Activated CD4-positive, alpha-beta T cell treated with anti-CD3 and anti-CD28 coated beads for 36 hours (primary cell): ENCODE measurements at regions not wholly inside any gene's neighbourhood (a gene's known extent, or its start where the extent isn't known, plus 50 kb on each side); places are given as distances from the start of the nearest gene placed in this dataset.

ENCODE experiments used
- ATAC-seq: fragments of 200-7000 bp; cut with Tn5 transposase; one replicate; pipeline ENCODE4 v1.10.0; 2021; ENCODE audit warnings: mild to moderate bottlenecking, moderate library complexity
- CTCF ChIA-PET: fragments of 350-600 bp; sonication (Branson Sonifier 250); formaldehyde crosslinking; loops from one replicate; lab custom pipeline; 2021; ENCODE audit warnings: antibody characterized with exemption; lab: Charles Lee
- POLR2A ChIA-PET: fragments of 350-600 bp; sonication (Branson Sonifier 250); formaldehyde crosslinking; loops from one replicate; lab custom pipeline; 2021; ENCODE audit warnings: antibody characterized with exemption, inconsistent platforms; lab: Charles Lee
- DNase-seq: peaks from one replicate; pipeline ENCODE4 v3.0.0-alpha.2; 2020
- H3K27ac Mint-ChIP-seq: one replicate; pipeline ENCODE4 v1.8.0; 2021; ENCODE audit warnings: mixed read lengths
- H3K27me3 Mint-ChIP-seq: one replicate; pipeline ENCODE4 v1.8.0; 2021; ENCODE audit warnings: mixed read lengths
- H3K36me3 Mint-ChIP-seq: one replicate; pipeline ENCODE4 v1.8.0; 2021; ENCODE audit warnings: low read depth, mixed read lengths
- H3K4me1 Mint-ChIP-seq: one replicate; pipeline ENCODE4 v1.8.0; 2021; ENCODE audit warnings: mixed read lengths
- H3K4me3 Mint-ChIP-seq: one replicate; pipeline ENCODE4 v1.8.0; 2021; ENCODE audit warnings: mild to moderate bottlenecking, moderate library complexity, mixed read lengths
- H3K9me3 Mint-ChIP-seq: one replicate; pipeline ENCODE4 v1.8.0; 2021; ENCODE audit warnings: low read depth, mixed read lengths
- intact Hi-C, 2 experiments: fragments of 100-400 bp; cut with DNase I in 1 of 2; cut with micrococcal nuclease in 1 of 2; formaldehyde crosslinking; loops; one replicate each; pipeline versions ENCODE4 v1.14.2 to v1.15.1; 2022 to 2024; cut with DNase I, micrococcal nuclease

DNA sequence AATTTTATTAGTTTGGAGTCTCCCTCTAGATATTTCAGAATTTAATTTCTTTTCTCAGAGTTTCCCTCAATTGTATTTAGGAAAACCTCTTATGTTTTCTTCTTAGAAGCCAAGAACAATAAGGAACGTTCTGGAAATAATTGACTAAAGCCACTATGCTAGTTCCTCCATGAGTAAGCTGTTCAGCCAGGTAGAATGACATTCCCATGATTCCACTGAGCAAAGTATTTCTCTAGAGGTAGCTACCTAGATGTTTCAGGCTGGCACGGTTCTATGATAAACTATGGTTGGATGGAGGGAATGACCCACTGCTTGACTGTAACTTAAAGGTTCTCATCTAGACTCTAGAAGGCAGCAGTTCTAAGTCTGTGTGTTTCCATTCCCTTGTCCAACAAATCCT, 62.4 kb downstream of the CLDN17 start:
- Mint-ChIP-seq H3K4me3 (no peak overlapping the region), H3K4me1 (no peaks in the 10 kb centered on the region), H3K27ac (no peak overlapping the region), H3K27me3 (peaks cover 4% of the 10 kb centered on the region), H3K36me3 (no peaks in the 10 kb centered on the region), H3K9me3 (no peaks in the 10 kb centered on the region)
- ChIA-PET POLR2A (interaction anchor here (0.7 kb wide), 1 partner anchor 93 kb away, joined by 3 read pairs; no protein-coding TSS in a partner anchor), CTCF (no interaction called here)
- DNase-seq (no peak), ATAC-seq (no peak)
- intact Hi-C loops: no loop called here

DNA sequence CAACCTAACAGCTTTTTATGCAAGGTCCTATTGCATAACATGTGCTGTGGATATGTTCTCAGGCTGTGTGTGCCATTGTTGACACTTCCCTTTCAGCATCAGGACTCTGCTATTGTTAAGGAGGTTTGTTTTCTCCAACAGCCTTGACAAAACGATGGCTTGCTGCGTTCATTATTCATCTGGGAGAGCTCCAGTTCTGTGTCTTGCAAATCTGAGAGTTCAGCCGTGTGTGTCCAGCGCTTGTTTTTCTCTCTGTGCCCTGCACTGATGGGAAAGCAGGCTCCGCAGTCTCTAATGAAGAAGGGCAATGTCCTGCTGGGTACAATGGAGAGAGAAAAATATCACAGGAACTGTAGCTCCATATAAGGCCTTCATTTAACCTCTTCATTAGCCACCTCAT, 63.7 kb downstream of the CLDN17 start:
- H3K4me3 Mint-ChIP-seq: no peak overlapping the region
- ChIA-PET POLR2A (no interaction called here), CTCF (interaction anchor here (0.5 to 1.2 kb wide), 2 partner anchors 14 to 480 kb away, joined by 3 read pairs; no protein-coding TSS in a partner anchor)
- no peak for DNase-seq
- peaks cover 4% of the 10 kb centered on the region for H3K27me3 Mint-ChIP-seq
- intact Hi-C loops: no loop called here
- no peaks in the 10 kb centered on the region for H3K4me1 Mint-ChIP-seq
- H3K27ac Mint-ChIP-seq: no peak overlapping the region
- H3K9me3 Mint-ChIP-seq: no peaks in the 10 kb centered on the region
- H3K36me3 Mint-ChIP-seq: no peaks in the 10 kb centered on the region
- no peak for ATAC-seq

DNA sequence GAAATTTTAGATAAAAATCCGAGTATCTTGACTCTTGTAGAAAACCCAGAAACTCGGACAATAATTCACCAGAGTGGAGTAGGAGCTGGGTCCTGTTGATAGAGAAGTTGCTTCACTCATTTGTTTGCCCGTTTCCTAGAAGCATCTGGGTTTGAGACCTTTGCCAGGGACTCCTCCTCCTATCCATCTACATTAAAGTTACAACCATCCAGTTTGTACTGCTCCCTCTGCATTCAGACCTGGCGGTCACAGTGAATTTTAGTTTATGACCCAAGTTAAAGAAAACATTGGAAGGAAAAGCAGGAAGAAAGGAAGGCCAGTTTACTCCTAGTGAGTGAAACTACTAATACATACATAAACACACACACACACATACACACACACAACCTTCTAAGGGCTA, 64.6 kb downstream of the CLDN17 start:
- Mint-ChIP-seq H3K27ac (no peak overlapping the region), H3K27me3 (peaks cover 4% of the 10 kb centered on the region), H3K4me1 (no peaks in the 10 kb centered on the region), H3K36me3 (no peaks in the 10 kb centered on the region), H3K9me3 (no peaks in the 10 kb centered on the region), H3K4me3 (no peak overlapping the region)
- no peak for ATAC-seq
- no peak for DNase-seq
- ChIA-PET CTCF (no interaction called here), POLR2A (no interaction called here)
- intact Hi-C loops: no loop called here

DNA sequence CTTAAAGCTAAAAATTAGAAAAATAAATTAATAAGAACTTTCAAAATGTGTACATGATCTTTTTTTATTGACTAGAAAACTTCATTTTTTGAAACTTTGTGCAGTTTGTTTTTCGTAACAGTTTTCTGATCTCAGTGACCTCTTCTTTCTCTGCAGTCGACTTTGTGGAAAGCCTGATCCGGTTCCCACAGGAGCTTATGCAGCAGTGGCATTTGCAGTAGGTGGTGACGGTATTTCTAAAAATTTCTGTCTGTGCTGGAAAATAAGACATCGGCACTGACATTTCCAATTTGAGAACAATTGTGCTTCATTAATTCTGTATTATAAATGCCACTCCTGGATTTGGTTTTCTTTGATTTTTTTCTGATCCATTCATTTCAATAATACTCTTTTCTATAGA, 68.8 kb downstream of the CLDN17 start:
- ATAC-seq (no peak), DNase-seq (no peak)
- ChIA-PET CTCF (interaction anchor here (0.6 kb wide), 1 partner anchor 223 kb away, joined by 3 read pairs; no protein-coding TSS in a partner anchor), POLR2A (no interaction called here)
- H3K27ac Mint-ChIP-seq: no peak overlapping the region
- H3K27me3 Mint-ChIP-seq: peaks cover 4% of the 10 kb centered on the region
- H3K9me3 Mint-ChIP-seq: no peaks in the 10 kb centered on the region
- H3K36me3 Mint-ChIP-seq: no peaks in the 10 kb centered on the region
- no peak overlapping the region for H3K4me3 Mint-ChIP-seq
- intact Hi-C loops: no loop called here
- H3K4me1 Mint-ChIP-seq: no peaks in the 10 kb centered on the region

DNA sequence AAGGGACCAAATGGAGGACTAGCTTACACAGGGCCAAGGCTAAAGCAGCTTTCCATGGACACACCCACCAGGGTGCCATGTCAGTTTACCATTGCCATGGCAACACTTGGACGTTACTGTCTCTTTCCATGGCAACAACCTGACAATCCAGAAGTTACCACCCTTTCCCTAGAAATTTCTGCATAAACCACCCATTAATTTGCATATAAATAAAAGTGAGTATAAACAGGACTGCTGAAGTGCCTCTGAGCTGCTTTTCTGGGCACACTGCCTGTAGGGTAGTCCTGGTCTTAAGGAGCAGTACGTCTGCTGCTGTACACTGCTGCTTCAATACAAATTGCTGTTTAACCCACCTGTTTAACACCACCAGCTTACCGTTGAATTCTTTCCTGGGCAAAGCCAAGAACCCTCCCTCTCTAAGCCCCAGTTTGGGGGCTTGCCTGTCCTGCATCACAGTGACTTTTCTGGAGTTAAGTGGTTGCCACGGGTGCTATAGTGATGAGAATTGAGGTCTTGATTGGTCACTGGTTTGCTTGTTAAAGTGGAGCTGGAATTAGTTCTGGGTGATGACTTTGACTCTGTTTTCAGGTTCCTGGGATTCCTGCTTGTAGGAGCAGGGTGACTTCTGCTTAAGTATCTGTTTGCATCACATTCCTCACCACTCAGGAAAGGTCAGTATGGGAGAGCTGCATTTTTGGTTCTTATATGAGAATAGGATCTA, 83.2 kb downstream of the CLDN17 start:
- intact Hi-C loops: no loop called here
- Mint-ChIP-seq H3K27ac (no peak overlapping the region), H3K36me3 (no peaks in the 10 kb centered on the region), H3K4me3 (no peak overlapping the region), H3K9me3 (peaks cover 3% of the 10 kb centered on the region), H3K27me3 (peaks cover 10% of the 10 kb centered on the region), H3K4me1 (no peaks in the 10 kb centered on the region)
- DNase-seq (no peak), ATAC-seq (no peak)
- ChIA-PET POLR2A (no interaction called here), CTCF (interaction anchor here (0.6 kb wide), 1 partner anchor 97 kb away, joined by 4 read pairs; no protein-coding TSS in a partner anchor)

DNA sequence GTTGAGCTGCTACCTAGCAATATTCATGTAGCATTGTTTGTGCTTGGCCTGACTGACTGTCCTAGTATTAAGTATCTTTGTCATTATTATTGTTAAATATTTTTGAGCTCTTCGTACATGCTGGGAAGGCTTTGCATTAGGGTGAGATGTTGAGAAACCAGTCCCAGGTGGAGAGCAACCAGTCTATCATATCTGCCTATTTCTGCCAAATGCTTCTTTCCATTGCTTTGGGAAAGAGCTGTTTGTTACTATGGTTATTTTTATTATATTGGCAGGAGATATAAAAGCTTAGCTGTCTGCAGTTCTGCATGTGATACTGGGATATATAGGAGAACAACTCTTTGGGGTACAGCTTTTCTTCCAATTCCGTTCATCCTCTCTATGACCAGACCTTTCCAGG, 85.1 kb downstream of the CLDN17 start:
- intact Hi-C loops: no loop called here
- DNase-seq (no peak), ATAC-seq (no peak)
- Mint-ChIP-seq H3K9me3 (peaks cover 3% of the 10 kb centered on the region), H3K27me3 (peaks cover 10% of the 10 kb centered on the region), H3K36me3 (no peaks in the 10 kb centered on the region), H3K4me1 (no peaks in the 10 kb centered on the region), H3K4me3 (no peak overlapping the region), H3K27ac (no peak overlapping the region)
- POLR2A ChIA-PET: no interaction called here
- CTCF ChIA-PET: interaction anchor here (0.7 to 1.2 kb wide), 2 partner anchors 111 to 311 kb away, joined by 3 to 4 read pairs; no protein-coding TSS in a partner anchor

DNA sequence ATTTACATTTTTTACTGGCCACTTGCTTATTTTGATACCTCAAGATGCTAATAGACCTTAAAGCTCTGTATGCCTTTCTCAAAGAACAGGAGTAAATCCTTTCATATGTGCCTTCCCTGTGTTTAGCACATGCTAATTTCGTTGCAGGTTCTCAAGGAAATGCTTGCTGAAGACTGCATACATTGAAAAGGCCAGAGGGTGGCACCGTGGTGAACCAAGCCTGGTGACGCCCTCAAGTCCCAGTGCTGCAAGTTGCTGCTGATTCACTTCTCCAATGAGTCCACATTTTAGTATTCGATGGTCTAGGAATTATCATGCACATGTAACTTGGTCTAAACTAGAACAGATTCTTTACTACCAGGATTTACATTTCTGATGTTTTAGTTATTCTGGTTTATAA, 94.1 kb downstream of the CLDN17 start:
- Mint-ChIP-seq H3K9me3 (peaks cover 5% of the 10 kb centered on the region), H3K27ac (no peak overlapping the region), H3K36me3 (no peaks in the 10 kb centered on the region), H3K27me3 (peaks cover 11% of the 10 kb centered on the region), H3K4me1 (no peaks in the 10 kb centered on the region), H3K4me3 (no peak overlapping the region)
- no peak for ATAC-seq
- intact Hi-C loops: no loop called here
- DNase-seq: peak; percentile 27
- POLR2A ChIA-PET: no interaction called here
- CTCF ChIA-PET: no interaction called here

DNA sequence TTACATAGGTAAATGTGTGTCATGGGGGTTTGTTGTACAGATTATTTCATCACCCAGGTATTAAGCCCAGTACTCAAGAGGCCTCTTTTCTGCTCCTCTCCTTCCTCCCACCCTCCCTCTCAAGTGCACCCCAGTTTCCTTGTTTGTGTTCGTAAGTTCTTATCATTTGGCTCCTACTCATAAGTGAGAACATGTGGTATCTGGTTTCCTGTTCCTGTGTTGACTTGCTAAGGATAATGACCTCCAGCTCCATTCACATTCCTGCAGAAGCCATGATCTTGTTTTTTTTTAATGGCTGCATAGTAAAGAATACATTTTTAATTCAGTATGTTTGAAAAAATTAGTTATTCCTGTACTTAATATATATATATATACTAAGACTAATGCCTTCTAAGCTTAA, 107.7 kb downstream of the CLDN17 start:
- H3K4me3 Mint-ChIP-seq: no peak overlapping the region
- H3K36me3 Mint-ChIP-seq: no peaks in the 10 kb centered on the region
- DNase-seq (no peak), ATAC-seq (no peak)
- H3K9me3 Mint-ChIP-seq: no peaks in the 10 kb centered on the region
- H3K27me3 Mint-ChIP-seq: peaks cover 4% of the 10 kb centered on the region
- ChIA-PET CTCF (interaction anchor here (0.6 to 1.7 kb wide), 4 partner anchors 12 to 209 kb away, joined by 3 to 5 read pairs (median 4); no protein-coding TSS in a partner anchor), POLR2A (no interaction called here)
- H3K4me1 Mint-ChIP-seq: no peaks in the 10 kb centered on the region
- no peak overlapping the region for H3K27ac Mint-ChIP-seq
- intact Hi-C loops: no loop called here

DNA sequence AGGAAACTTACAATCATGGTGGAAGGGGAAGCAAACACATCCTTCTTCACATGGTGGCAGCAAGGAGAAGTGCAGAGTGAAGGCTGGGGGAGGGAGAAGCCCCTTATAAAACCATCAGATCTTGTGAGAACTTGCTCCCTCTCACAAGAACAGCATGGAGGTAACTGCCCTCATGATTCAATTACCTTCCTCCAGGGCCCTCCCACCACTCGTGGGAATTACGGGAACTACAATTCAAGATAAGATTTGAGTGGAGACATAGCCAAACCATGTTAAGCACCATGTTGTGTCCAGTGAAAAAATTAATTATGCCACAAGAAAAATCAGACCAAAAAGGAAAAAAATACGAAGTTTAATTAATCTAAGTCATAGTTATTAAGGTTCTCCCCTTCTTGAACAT, 109.5 kb downstream of the CLDN17 start:
- DNase-seq (no peak), ATAC-seq (no peak)
- Mint-ChIP-seq H3K27me3 (peaks cover 8% of the 10 kb centered on the region), H3K36me3 (no peaks in the 10 kb centered on the region), H3K4me1 (no peaks in the 10 kb centered on the region), H3K4me3 (no peak overlapping the region), H3K27ac (no peak overlapping the region), H3K9me3 (no peaks in the 10 kb centered on the region)
- CTCF ChIA-PET: interaction anchor here (0.8 to 1.3 kb wide), 2 partner anchors 11 to 13 kb away, joined by 3 to 7 read pairs; no protein-coding TSS in a partner anchor
- intact Hi-C loops: no loop called here
- POLR2A ChIA-PET: interaction anchor here (0.6 kb wide), 1 partner anchor 980 kb away, joined by 3 read pairs; no protein-coding TSS in a partner anchor

DNA sequence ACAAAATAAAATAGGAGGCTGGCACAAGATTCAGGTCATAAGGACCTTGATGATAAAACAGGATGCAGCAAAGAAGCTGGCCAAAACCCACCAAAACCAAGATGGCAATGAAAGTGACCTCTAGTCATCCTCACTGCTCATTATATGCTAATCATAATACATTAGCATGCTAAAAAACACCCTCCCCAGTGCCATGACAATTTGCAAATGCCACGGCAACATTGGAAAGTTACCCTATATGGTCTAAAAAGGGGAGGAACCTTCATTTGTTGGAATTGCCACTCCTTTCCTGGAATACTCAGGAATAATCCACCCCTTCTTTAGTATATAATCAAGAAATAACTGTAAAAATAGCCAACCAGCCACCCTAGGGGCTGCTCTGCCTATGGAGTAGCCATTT, 108.8 kb upstream of the GRIK1 start:
- no peak for DNase-seq
- H3K4me1 Mint-ChIP-seq: no peaks in the 10 kb centered on the region
- peaks cover 2% of the 10 kb centered on the region for H3K27me3 Mint-ChIP-seq
- ChIA-PET POLR2A (no interaction called here), CTCF (no interaction called here)
- no peak for ATAC-seq
- intact Hi-C loops: loop anchor here in 1 of 2 experiments (10.0 kb wide), 1 partner anchor 146 kb away; no protein-coding TSS in a partner anchor
- H3K27ac Mint-ChIP-seq: no peak overlapping the region
- H3K9me3 Mint-ChIP-seq: no peaks in the 10 kb centered on the region
- no peaks in the 10 kb centered on the region for H3K36me3 Mint-ChIP-seq
- H3K4me3 Mint-ChIP-seq: no peak overlapping the region

DNA sequence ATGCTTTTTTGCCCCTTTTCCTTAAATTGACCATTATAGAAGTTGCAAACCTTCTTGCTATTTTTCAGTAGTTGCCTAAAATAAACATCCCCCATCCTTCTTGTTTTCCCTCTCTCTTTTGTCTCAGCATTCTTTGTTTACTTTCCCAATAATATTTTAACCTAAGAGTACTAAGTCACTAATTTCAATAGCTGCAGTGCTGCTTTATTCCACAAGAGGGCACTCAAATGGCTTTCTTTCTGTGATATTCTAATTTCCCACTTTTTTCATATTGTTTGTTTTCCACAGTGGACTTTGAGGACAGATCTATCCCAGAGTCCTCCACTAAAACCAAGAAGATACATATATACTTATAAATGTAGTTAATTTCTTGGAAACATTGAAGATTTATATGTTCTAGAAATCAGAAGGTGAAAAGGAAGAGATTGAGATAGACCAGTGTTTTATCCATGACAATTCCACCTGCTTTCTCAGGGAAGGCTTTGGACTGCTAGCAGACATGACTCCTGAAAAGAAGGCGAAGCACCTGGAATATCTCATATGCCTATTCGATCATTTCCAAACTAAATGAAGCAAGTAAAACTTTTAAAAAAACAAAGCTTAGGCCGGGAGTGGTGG, 104.8 kb upstream of the GRIK1 start:
- peak; percentile 7 for DNase-seq
- intact Hi-C loops: loop anchor here (2.0 to 10.0 kb wide), 4 partner anchors 150 to 1043 kb away; no protein-coding TSS in a partner anchor
- H3K36me3 Mint-ChIP-seq: no peaks in the 10 kb centered on the region
- H3K4me1 Mint-ChIP-seq: no peaks in the 10 kb centered on the region
- no peak overlapping the region for H3K4me3 Mint-ChIP-seq
- CTCF ChIA-PET: interaction anchor here (0.6 to 2.4 kb wide), 13 partner anchors 9 to 1041 kb away, joined by 3 to 18 read pairs (median 4); no protein-coding TSS in a partner anchor
- H3K27ac Mint-ChIP-seq: no peak overlapping the region
- POLR2A ChIA-PET: no interaction called here
- peaks cover 7% of the 10 kb centered on the region for H3K9me3 Mint-ChIP-seq
- peaks cover 5% of the 10 kb centered on the region for H3K27me3 Mint-ChIP-seq
- no peak for ATAC-seq
